Peyer's patch (tissue), 4 donors: ENCODE measurements at regions not wholly inside any gene's neighbourhood (a gene's known extent, or its start where the extent isn't known, plus 50 kb on each side); places are given as distances from the start of the nearest gene placed in this dataset.

Experiments
- DNase-seq, 3 donors: peaks; one replicate each; pipeline ENCODE4 v3.0.0-alpha.2; 2017 to 2019
- H3K27ac ChIP-seq, 4 donors: fragments of 200-600 bp; sonication (generic); one replicate each; pipeline ENCODE4 v1.5.1; 2016 to 2019
- H3K27me3 ChIP-seq, 2 donors: fragments of 200-600 bp; sonication (generic); one replicate each; pipeline ENCODE4 v1.5.1; 2019
- H3K36me3 ChIP-seq, 3 donors: fragments of 200-600 bp; sonication (generic); one replicate each; pipeline ENCODE4 v1.5.1; 2016 to 2019
- H3K4me1 ChIP-seq, 4 donors: fragments of 200-600 bp; sonication (generic); one replicate each; pipeline ENCODE4 v1.5.1; 2016 to 2019
- H3K4me3 ChIP-seq, 4 donors: fragments of 200-600 bp; sonication (generic); 1 replicate in 3 of 4; 2 replicates in 1 of 4; pipeline ENCODE4 v1.5.1; 2016 to 2019; ENCODE audit warnings: mild to moderate bottlenecking in 1 of 4
- H3K9me3 ChIP-seq, 4 donors: fragments of 200-600 bp; sonication (generic); one replicate each; pipeline ENCODE4 v1.5.1; 2016 to 2019; ENCODE audit warnings: mild to moderate bottlenecking in 1 of 4
- POLR2A ChIP-seq, 2 donors: fragments of 450-650 bp; IDR thresholded peaks; one replicate each; pipeline ENCODE4 v1.5.1; 2017; ENCODE audit warnings: antibody characterized with exemption in 2 of 2, mild to moderate bottlenecking in 2 of 2, moderate library complexity in 2 of 2
- TF ChIP-seq, protein P1 (sequence below), 6 experiments: fragments of 450-650 bp in 4 of 6; fragments of 200-600 bp in 2 of 6; sonication (generic) in 1 of 6; IDR thresholded peaks; one replicate each; pipeline ENCODE4 v1.5.1; 2017 to 2019; ENCODE audit warnings: antibody characterized with exemption in 6 of 6, mild to moderate bottlenecking in 3 of 6, moderate library complexity in 1 of 6

DNA sequence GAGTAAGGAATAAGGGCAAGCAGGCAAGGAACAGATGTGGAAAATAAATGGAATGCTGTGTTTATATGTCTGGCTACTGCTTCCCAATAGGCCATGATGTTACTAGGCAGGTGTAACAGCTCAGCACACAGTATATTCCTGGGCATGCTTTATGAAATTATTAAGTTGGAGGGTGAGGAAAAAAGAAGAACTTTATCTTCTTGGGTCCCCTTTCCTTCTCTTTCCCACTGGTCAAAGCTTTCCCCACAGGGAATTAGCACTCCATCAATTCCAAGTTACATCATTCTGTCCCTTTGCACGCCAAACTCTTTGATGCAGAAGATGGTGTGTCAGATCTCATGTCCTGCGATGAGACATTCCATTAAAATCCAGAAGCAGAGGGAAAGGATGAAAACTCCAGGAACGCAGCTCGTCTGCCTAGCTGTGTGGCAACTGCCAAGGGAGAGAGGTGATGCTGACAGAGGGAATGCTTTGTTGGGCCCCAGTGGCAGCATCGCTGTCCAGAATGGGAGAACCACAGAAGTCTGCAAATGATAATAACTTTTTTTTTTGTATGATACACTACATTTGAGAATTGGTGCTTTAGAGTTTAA is 447.3 kb upstream of the ARRDC3 start:
- TF ChIP-seq, protein P1, sequence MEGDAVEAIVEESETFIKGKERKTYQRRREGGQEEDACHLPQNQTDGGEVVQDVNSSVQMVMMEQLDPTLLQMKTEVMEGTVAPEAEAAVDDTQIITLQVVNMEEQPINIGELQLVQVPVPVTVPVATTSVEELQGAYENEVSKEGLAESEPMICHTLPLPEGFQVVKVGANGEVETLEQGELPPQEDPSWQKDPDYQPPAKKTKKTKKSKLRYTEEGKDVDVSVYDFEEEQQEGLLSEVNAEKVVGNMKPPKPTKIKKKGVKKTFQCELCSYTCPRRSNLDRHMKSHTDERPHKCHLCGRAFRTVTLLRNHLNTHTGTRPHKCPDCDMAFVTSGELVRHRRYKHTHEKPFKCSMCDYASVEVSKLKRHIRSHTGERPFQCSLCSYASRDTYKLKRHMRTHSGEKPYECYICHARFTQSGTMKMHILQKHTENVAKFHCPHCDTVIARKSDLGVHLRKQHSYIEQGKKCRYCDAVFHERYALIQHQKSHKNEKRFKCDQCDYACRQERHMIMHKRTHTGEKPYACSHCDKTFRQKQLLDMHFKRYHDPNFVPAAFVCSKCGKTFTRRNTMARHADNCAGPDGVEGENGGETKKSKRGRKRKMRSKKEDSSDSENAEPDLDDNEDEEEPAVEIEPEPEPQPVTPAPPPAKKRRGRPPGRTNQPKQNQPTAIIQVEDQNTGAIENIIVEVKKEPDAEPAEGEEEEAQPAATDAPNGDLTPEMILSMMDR (IDR thresholded peaks at IDR 0.05) = no peak
- TF ChIP-seq POLR2A (IDR thresholded peaks at IDR 0.05) = no peak
- Histone ChIP-seq H3K9me3 (no peaks in the 10 kb centered on the region), H3K36me3 (no peaks in the 10 kb centered on the region), H3K4me3 (no peak overlapping the region), H3K27ac (no peak overlapping the region), H3K4me1 (no peaks in the 10 kb centered on the region), H3K27me3 (no peaks in the 10 kb centered on the region)
- no peak for DNase-seq

DNA sequence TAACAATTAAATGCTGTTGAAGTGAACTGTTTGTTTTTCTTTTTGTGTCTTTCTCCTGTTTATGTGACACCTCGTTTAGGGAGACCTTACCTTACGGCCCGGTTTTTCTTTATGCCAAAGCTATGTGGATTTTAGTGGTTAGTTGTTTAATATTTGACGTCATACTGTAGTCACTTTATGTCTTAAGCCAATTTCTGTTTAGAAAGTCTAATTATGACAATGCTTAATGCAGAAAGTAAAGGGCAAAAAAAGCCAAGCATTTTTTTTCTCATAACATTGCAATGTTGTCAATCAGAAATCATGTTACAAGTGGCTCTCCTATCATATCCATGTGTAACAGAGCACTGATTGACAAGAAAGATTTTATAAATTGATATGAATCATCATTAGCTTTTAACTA is 442.5 kb upstream of the ARRDC3 start:
- no peaks in the 10 kb centered on the region for H3K9me3 ChIP-seq
- H3K36me3 ChIP-seq = no peaks in the 10 kb centered on the region
- H3K27me3 ChIP-seq = no peaks in the 10 kb centered on the region
- no peak for DNase-seq
- H3K4me1 ChIP-seq = no peaks in the 10 kb centered on the region
- TF ChIP-seq POLR2A (IDR thresholded peaks at IDR 0.05) = no peak
- TF ChIP-seq, protein P1 (IDR thresholded peaks at IDR 0.05) = no peak
- no peak overlapping the region for H3K4me3 ChIP-seq
- H3K27ac ChIP-seq = no peak overlapping the region

DNA sequence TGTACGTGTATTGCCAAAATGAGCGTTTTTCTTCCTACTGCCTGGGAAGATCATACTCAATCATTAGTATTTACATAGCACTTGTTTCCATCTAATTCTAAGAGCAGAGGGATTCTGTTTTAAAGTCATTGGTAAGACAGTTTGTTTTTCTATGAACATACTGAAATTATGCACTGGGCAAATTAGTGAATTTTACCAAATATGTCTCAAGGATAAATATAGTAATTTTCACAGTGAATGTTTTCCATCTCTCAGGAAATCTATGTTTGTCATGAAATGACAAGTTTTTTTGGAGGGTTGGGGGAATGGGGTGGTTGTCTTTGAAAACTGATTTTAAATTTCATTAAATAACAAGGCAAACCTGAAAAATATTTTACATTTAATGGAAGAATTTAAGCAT is 441.3 kb upstream of the ARRDC3 start:
- no peak for DNase-seq
- no peaks in the 10 kb centered on the region for H3K36me3 ChIP-seq
- H3K27me3 ChIP-seq = no peaks in the 10 kb centered on the region
- H3K4me3 ChIP-seq = no peak overlapping the region
- H3K4me1 ChIP-seq = no peaks in the 10 kb centered on the region
- TF ChIP-seq POLR2A (IDR thresholded peaks at IDR 0.05) = no peak
- TF ChIP-seq, protein P1 (IDR thresholded peaks at IDR 0.05) = no peak
- H3K9me3 ChIP-seq = no peaks in the 10 kb centered on the region
- no peak overlapping the region for H3K27ac ChIP-seq

DNA sequence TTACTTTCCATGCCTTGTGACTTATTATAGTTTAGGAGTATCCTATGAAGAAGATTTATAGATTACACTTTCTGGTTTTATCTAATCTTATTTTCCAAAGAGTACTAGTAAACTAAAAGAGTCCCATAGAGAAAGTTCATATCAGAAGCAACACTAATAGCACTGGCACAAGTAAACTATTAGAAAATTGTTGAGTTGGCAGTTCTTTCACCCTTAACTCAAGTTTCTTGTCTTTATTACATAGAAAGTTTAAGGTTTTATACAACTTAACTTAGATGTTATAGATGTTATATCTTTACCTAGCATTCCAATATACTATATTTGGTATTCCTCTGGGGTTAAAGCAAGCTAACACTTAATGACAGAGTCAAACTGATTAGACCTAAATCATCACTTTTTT is 437.8 kb upstream of the ARRDC3 start:
- no peaks in the 10 kb centered on the region for H3K27me3 ChIP-seq

DNA sequence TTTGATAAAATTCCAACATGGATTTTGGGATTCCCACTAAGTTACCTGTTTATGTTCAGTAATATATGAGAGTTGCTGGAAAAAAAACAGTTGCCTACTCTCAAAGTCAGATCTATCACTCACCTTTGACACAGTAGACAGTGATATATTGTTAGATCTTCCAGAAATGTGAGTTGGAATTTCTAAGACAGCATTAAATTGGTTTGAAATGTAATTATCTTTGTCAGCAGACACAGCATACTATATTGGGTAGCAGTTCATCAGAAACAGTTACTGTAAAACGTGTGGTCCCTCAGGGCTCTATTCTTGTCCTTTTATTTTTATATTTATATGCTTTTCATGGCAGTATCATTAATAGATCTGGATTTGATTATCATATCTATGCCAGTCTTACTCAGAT is 433.6 kb upstream of the ARRDC3 start:
- DNase-seq = no peak
- no peaks in the 10 kb centered on the region for H3K27me3 ChIP-seq
- no peaks in the 10 kb centered on the region for H3K9me3 ChIP-seq
- H3K4me3 ChIP-seq = no peak overlapping the region
- no peak overlapping the region for H3K27ac ChIP-seq
- no peaks in the 10 kb centered on the region for H3K36me3 ChIP-seq
- no peaks in the 10 kb centered on the region for H3K4me1 ChIP-seq
- TF ChIP-seq, protein P1 (IDR thresholded peaks at IDR 0.05) = no peak
- TF ChIP-seq POLR2A (IDR thresholded peaks at IDR 0.05) = no peak

More for the DNA sequence above, 437.8 kb upstream of the ARRDC3 start:
- no peak overlapping the region for H3K27ac ChIP-seq
- TF ChIP-seq POLR2A (IDR thresholded peaks at IDR 0.05) = no peak
- TF ChIP-seq, protein P1 (IDR thresholded peaks at IDR 0.05) = no peak
- no peak for DNase-seq
- no peaks in the 10 kb centered on the region for H3K9me3 ChIP-seq
- no peaks in the 10 kb centered on the region for H3K36me3 ChIP-seq
- H3K4me3 ChIP-seq = no peak overlapping the region
- no peaks in the 10 kb centered on the region for H3K4me1 ChIP-seq

DNA sequence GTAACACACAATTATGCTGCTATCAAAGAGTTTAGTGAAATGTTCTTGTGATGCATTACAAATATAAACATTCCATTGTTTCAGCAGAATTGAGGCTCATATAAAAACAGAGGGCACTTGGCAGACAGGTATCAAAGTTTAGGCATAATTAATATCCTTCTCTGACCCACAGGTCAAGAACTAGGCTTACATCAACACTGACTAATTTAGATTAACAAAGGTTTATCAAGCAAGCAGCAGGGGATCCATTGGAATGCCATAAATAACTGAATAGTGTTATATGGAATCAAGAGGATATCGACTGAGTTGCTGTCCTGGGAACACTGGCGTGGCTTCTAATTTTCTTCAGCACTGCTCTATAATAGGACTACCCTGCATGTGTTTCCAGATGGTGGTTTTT is 414.5 kb upstream of the ARRDC3 start:
- Histone ChIP-seq H3K9me3 (no peaks in the 10 kb centered on the region), H3K4me3 (no peak overlapping the region), H3K27me3 (no peaks in the 10 kb centered on the region), H3K36me3 (no peaks in the 10 kb centered on the region), H3K27ac (no peak overlapping the region), H3K4me1 (no peaks in the 10 kb centered on the region)
- no peak for DNase-seq
- no peak for TF ChIP-seq POLR2A (IDR thresholded peaks at IDR 0.05)
- TF ChIP-seq, protein P1 (IDR thresholded peaks at IDR 0.05) = no peak
